H1 (cell line): ENCODE measurements at regions not wholly inside any gene's neighbourhood (a gene's known extent, or its start where the extent isn't known, plus 50 kb on each side); places are given as distances from the start of the nearest gene placed in this dataset.

Source experiments
- CTCF ChIA-PET: fragments of 300-600 bp; sonication (Branson Sonifier 250); formaldehyde crosslinking; loops from one replicate; lab custom pipeline; 2021; ENCODE audit not compliant: partially characterized antibody; lab: Charles Lee
- POLR2A ChIA-PET: fragments of 300-600 bp; sonication (Branson Sonifier 250); formaldehyde crosslinking; loops from one replicate; lab custom pipeline; 2021; ENCODE audit warnings: inconsistent platforms; ENCODE audit not compliant: partially characterized antibody; lab: Charles Lee
- DNase-seq, 2 experiments: peaks; one replicate each; pipeline versions ENCODE4 v3.0.0 to v3.0.0-alpha.2; 2010 to 2022; ENCODE audit warnings: low spot score in 2 of 2, low read depth in 1 of 2, mixed read lengths in 1 of 2
- FAIRE-seq: peaks from 2 replicates; lab custom pipeline; 2011; peaks lifted over from hg19 to GRCh38; lab: Jason Lieb, UNC
- H2AFZ ChIP-seq: 2 replicates; pipeline ENCODE4 v1.8.1; 2012; ENCODE audit warnings: low read length, inconsistent platforms
- H2AK5ac ChIP-seq: 2 replicates; pipeline ENCODE4 v1.6.1; 2013; ENCODE audit warnings: low read depth, low read length
- H2BK120ac ChIP-seq: replicated peaks from 2 replicates; pipeline ENCODE3; 2013; ENCODE audit warnings: low read depth, low read length, inconsistent platforms
- H2BK12ac ChIP-seq: 2 replicates; pipeline ENCODE4 v1.6.1; 2013; ENCODE audit warnings: low read depth, low read length
- H2BK15ac ChIP-seq: 2 replicates; pipeline ENCODE4 v1.6.1; 2013; ENCODE audit warnings: low read length
- H2BK20ac ChIP-seq: 2 replicates; pipeline ENCODE4 v1.6.1; 2013; ENCODE audit warnings: low read length
- H2BK5ac ChIP-seq: 2 replicates; pipeline ENCODE4 v1.6.1; 2013; ENCODE audit warnings: low read depth, low read length
- H3K14ac ChIP-seq: 2 replicates; pipeline ENCODE4 v1.6.1; 2013; ENCODE audit warnings: inconsistent platforms; ENCODE audit not compliant: insufficient read length
- H3K18ac ChIP-seq: 2 replicates; pipeline ENCODE4 v1.6.1; 2013; ENCODE audit warnings: low read length; ENCODE audit errors: extremely low read depth
- H3K23ac ChIP-seq: 2 replicates; pipeline ENCODE4 v1.6.1; 2013; ENCODE audit warnings: inconsistent platforms; ENCODE audit not compliant: insufficient read length
- H3K23me2 ChIP-seq: 2 replicates; pipeline ENCODE4 v1.6.1; 2013; ENCODE audit warnings: low read depth, low read length
- H3K27ac ChIP-seq: 2 replicates; pipeline ENCODE4 v1.6.1; 2011; ENCODE audit warnings: low read depth, low read length, inconsistent platforms
- H3K27me3 ChIP-seq, 4 experiments: replicated peaks in 1 of 4; 1 replicate in 1 of 4; 2 replicates in 3 of 4; pipeline versions ENCODE4 v1.6.1 to v1.8.1; 2011 to 2013; ENCODE audit warnings: low read length in 3 of 4, mild to moderate bottlenecking in 3 of 4, inconsistent platforms in 2 of 4, mixed read lengths in 2 of 4, moderate library complexity in 1 of 4; ENCODE audit not compliant: control insufficient read depth in 3 of 4, insufficient read depth in 3 of 4; ENCODE audit errors: extremely low read depth in 1 of 4
- H3K36me3 ChIP-seq, 4 experiments: 2 replicates each; pipeline versions ENCODE4 v1.6.1 to v1.8.1; 2011 to 2013; ENCODE audit warnings: mild to moderate bottlenecking in 4 of 4, low read length in 3 of 4, moderate library complexity in 2 of 4, control low read depth in 1 of 4, inconsistent platforms in 1 of 4; ENCODE audit not compliant: insufficient read depth in 4 of 4, control insufficient read depth in 2 of 4
- H3K4ac ChIP-seq: replicated peaks from 2 replicates; pipeline ENCODE3; 2013; ENCODE audit warnings: low read length, low read depth, mixed read lengths, inconsistent platforms; ENCODE audit not compliant: insufficient read length
- H3K4me1 ChIP-seq, 4 experiments: replicated peaks in 1 of 4; 1 replicate in 1 of 4; 2 replicates in 3 of 4; pipeline versions ENCODE4 v1.6.1 to v1.8.1; 2011 to 2013; ENCODE audit warnings: low read length in 3 of 4, inconsistent platforms in 2 of 4, mixed read lengths in 1 of 4; ENCODE audit not compliant: insufficient read depth in 4 of 4, control insufficient read depth in 3 of 4
- H3K4me2 ChIP-seq, 2 experiments: 2 replicates each; pipeline versions ENCODE4 v1.6.1 to v1.8.1; 2011 to 2013; ENCODE audit warnings: low read depth in 2 of 2, low read length in 2 of 2, control low read depth in 1 of 2, inconsistent platforms in 1 of 2, mild to moderate bottlenecking in 1 of 2; ENCODE audit not compliant: insufficient read depth in 1 of 2
- H3K4me3 ChIP-seq, 4 experiments: fragments of 200-600, 300-600 bp in 1 of 4; sonication (generic), shearing (Covaris generic), sonication (Bioruptor Twin) in 1 of 4; 2 replicates each; pipeline versions ENCODE4 v1.5.1 to v1.8.1; 2011 to 2016; ENCODE audit warnings: low read length in 4 of 4, low read depth in 3 of 4, control low read depth in 2 of 4, inconsistent platforms in 2 of 4, mild to moderate bottlenecking in 2 of 4, mixed read lengths in 1 of 4, moderate library complexity in 1 of 4; ENCODE audit not compliant: insufficient read depth in 2 of 4; ENCODE audit errors: extremely low read depth in 1 of 4
- H3K56ac ChIP-seq: replicated peaks from 2 replicates; pipeline ENCODE3; 2013; ENCODE audit warnings: low read depth, mild to moderate bottlenecking, mixed read lengths, low read length, inconsistent platforms; ENCODE audit not compliant: insufficient read length
- H3K79me1 ChIP-seq: 2 replicates; pipeline ENCODE4 v1.6.1; 2013; ENCODE audit warnings: low read depth, low read length, control low read depth
- H3K79me2 ChIP-seq, 2 experiments: 2 replicates each; pipeline versions ENCODE4 v1.6.1 to v1.8.1; 2012 to 2013; ENCODE audit warnings: low read length in 2 of 2, mild to moderate bottlenecking in 2 of 2, inconsistent platforms in 1 of 2; ENCODE audit not compliant: insufficient read depth in 2 of 2, control insufficient read depth in 1 of 2
- H3K9ac ChIP-seq, 4 experiments: replicated peaks in 1 of 4; 1 replicate in 1 of 4; 2 replicates in 3 of 4; pipeline versions ENCODE4 v1.6.1 to v1.8.1; 2011 to 2013; ENCODE audit warnings: low read depth in 3 of 4, low read length in 3 of 4, control low read depth in 2 of 4, mild to moderate bottlenecking in 2 of 4, moderate library complexity in 2 of 4, inconsistent platforms in 1 of 4; ENCODE audit errors: extremely low read depth in 1 of 4
- H3K9me3 ChIP-seq, 2 experiments: 2 replicates each; pipeline versions ENCODE4 v1.6.1 to v1.8.1; 2012 to 2013; ENCODE audit warnings: mild to moderate bottlenecking in 2 of 2, moderate library complexity in 2 of 2, control low read depth in 1 of 2, inconsistent platforms in 1 of 2, low read depth in 1 of 2, low read length in 1 of 2, mixed read lengths in 1 of 2; ENCODE audit not compliant: insufficient read depth in 2 of 2
- H4K20me1 ChIP-seq, 2 experiments: replicated peaks in 1 of 2; 2 replicates each; pipeline versions ENCODE3 to v1.8.1; 2011 to 2013; ENCODE audit warnings: inconsistent platforms in 2 of 2, low read length in 2 of 2, mild to moderate bottlenecking in 1 of 2; ENCODE audit not compliant: insufficient read depth in 2 of 2, control insufficient read depth in 1 of 2
- H4K5ac ChIP-seq: 2 replicates; pipeline ENCODE4 v1.6.1; 2013; ENCODE audit warnings: low read length, low read depth, mixed read lengths, inconsistent platforms; ENCODE audit not compliant: insufficient read length
- H4K8ac ChIP-seq: 2 replicates; pipeline ENCODE4 v1.8.0; 2013; ENCODE audit warnings: mild to moderate bottlenecking, moderate library complexity, low read length, inconsistent platforms; ENCODE audit not compliant: insufficient read depth; ENCODE audit errors: extremely low read depth
- H4K91ac ChIP-seq: replicated peaks from 2 replicates; pipeline ENCODE3; 2013; ENCODE audit warnings: low read length, mixed read lengths, inconsistent platforms; ENCODE audit not compliant: insufficient read length
- CBX8 ChIP-seq: fragments of 300-800, 300-1000 bp; sonication (generic); IDR thresholded peaks from 2 replicates; pipeline ENCODE4 v1.7.1; 2016; ENCODE audit warnings: low read depth, low read length, borderline replicate concordance
- E2F6 ChIP-seq: IDR thresholded peaks from 2 replicates; pipeline ENCODE4 v1.6.1; 2012; ENCODE audit warnings: inconsistent platforms
- JUN ChIP-seq: IDR thresholded peaks from 2 replicates; pipeline ENCODE4 v1.6.1; 2011; ENCODE audit warnings: low read depth, mild to moderate bottlenecking, improper control_type of control experiment, low read length
- SP4 ChIP-seq: IDR thresholded peaks from 2 replicates; pipeline ENCODE4 v1.6.1; 2012; ENCODE audit warnings: low read length, inconsistent platforms
- WGBS, 2 experiments: shearing (Covaris generic) in 1 of 2; methylation state at CpG; one replicate each; pipeline versions ENCODE4 v1.1.6 to v1.1.7; 2013 to 2015; ENCODE audit warnings: low lambda C conversion rate in 2 of 2, mixed read lengths in 2 of 2, inconsistent platforms in 1 of 2, low coverage in 1 of 2, missing lambda C conversion rate in 1 of 2; ENCODE audit not compliant: insufficient replicate concordance in 2 of 2, insufficient coverage in 1 of 2, insufficient read length in 1 of 2; ENCODE audit errors: extremely low coverage in 1 of 2, missing lambda C conversion rate in 1 of 2; 5-methylcytosine and 5-hydroxymethylcytosine counted together

- no peaks in the 10 kb centered on the region for H4K20me1 ChIP-seq
- no peak overlapping the region for H4K91ac ChIP-seq
- no peaks in the 10 kb centered on the region for H3K36me3 ChIP-seq
- H3K9ac ChIP-seq: no peak overlapping the region
- no peak overlapping the region for H3K18ac ChIP-seq
- H3K4ac ChIP-seq: no peak overlapping the region
- no peaks in the 10 kb centered on the region; a peak in 1 of 7 replicates for H3K27me3 ChIP-seq
- no peak overlapping the region for H2AK5ac ChIP-seq
- H3K23me2 ChIP-seq: no peaks in the 10 kb centered on the region
- H2BK5ac ChIP-seq: no peak overlapping the region
- no peak overlapping the region for H3K27ac ChIP-seq
- no peak overlapping the region for H2BK15ac ChIP-seq
- peaks cover 0 to 3% (median 3%) of the 10 kb centered on the region in 4 experiments; a peak in 3 of 7 replicates for H3K4me1 ChIP-seq
- no peak overlapping the region for H3K4me2 ChIP-seq
- 94% methylated on average over 4 of the region's 4 CpGs; no CpG with 5 or more reads in 1 of the 2 experiments for WGBS, 2 experiments
- FAIRE-seq (no peak), DNase-seq (no peak)
- no peak overlapping the region for H3K56ac ChIP-seq
- ChIA-PET CTCF (interaction anchor here (0.6 to 2.3 kb wide), 3 partner anchors 34 to 241 kb away, joined by 3 to 9 read pairs (median 3); no protein-coding TSS in a partner anchor), POLR2A (interaction anchor here (1.0 kb wide), 1 partner anchor 16 kb away, joined by 5 read pairs; no protein-coding TSS in a partner anchor)
- H2AFZ ChIP-seq: no peak overlapping the region
- no peak overlapping the region for H3K23ac ChIP-seq
- no peak overlapping the region for H2BK120ac ChIP-seq
- H3K14ac ChIP-seq: no peak overlapping the region
- no peak overlapping the region for H4K5ac ChIP-seq
- H4K8ac ChIP-seq: no peak overlapping the region
- no peak overlapping the region for H3K4me3 ChIP-seq
- no peaks in the 10 kb centered on the region for H3K9me3 ChIP-seq
- H2BK12ac ChIP-seq: no peak overlapping the region
- no peaks in the 10 kb centered on the region for H3K79me1 ChIP-seq
- H3K79me2 ChIP-seq: no peaks in the 10 kb centered on the region
- no peak overlapping the region for H2BK20ac ChIP-seq
- TF ChIP-seq JUN (no peak), SP4 (no peak), CBX8 (no peak), E2F6 (no peak)
These were observed 385.9 kb downstream of the TNS1 start for GRCh38 chr2:217616936-217617335.
